HG02798 (cell line): ENCODE measurements at regions not wholly inside any gene's neighbourhood (a gene's known extent, or its start where the extent isn't known, plus 50 kb on each side); places are given as distances from the start of the nearest gene placed in this dataset.

Experiments used
- ATAC-seq: cut with Tn5 transposase; IDR thresholded peaks from one replicate; pipeline ENCODE4 v1.9.1; 2021; ENCODE audit warnings: mild to moderate bottlenecking; ENCODE audit not compliant: unreplicated experiment, poor library complexity

GRCh38 chr7:12741951-12742575, 54.6 kb downstream of the ARL4A start:
- ATAC-seq = no peak

- no peak for ATAC-seq
These were observed 58.8 kb downstream of the ARL4A start for GRCh38 chr7:12746211-12746610.

GRCh38 chr7:12747687-12748306, 60.4 kb downstream of the ARL4A start:
- ATAC-seq = no peak

DNA sequence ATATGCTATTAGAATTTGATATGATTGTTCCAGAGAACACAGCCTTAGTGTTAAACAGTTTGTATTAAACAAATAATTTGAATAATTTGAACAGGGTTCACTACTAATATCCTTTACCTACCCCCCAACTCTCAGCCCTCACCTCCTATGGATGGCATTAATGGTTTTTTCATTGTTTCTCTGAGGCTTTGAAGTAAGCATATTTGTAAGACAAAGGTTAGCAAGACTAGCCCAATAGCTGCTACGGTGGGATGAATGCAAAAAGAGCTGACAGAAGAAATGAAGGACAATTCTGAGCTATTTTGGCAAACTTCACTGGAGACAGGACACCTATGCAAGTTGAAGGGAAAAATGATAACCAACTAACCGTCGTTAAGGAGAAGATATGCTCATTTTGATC, 61.6 kb downstream of the ARL4A start:
- no peak for ATAC-seq

DNA sequence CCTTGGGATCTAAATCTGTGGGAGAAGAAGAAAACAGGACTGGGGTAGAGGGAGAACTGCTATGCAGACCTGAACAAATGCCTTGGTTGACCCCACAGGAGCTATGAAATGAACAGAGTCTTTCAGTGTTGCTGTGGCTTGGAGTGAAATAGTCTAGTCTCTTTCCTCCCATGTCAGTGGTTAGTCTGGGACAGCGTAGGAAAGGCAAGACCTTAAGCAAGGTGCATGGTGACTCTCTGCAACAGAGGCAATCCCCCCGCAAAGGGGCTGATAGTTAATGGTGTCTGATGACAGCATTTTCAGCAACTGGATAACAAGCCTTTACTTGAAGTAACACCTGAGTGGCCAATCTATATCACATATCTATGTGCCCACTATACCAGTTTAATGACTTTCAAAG, 62.3 kb downstream of the ARL4A start:
- no peak for ATAC-seq

GRCh38 chr7:12751764-12752163, 64.3 kb downstream of the ARL4A start:
- ATAC-seq = no peak

DNA sequence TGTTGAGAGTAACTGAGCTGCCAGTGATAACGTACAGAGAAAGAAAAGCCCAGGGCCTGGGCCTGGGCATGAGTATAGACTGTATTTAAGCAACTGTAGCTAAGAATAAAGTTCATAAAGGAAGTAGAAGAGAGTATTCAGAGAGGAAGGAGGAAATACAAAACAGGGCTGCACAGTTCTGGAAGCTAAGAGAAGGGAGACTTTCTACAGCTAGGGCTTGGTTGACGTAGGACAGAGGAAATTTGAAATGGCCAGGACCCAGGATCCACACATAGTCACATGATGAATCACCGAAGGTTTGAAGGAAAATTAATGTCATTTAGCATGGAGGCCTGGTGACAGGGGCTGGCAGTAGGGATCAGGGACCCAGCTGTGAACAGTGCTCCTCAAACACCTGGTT, 66.7 kb downstream of the ARL4A start:
- no peak for ATAC-seq

- no peak for ATAC-seq
These were observed 69.4 kb downstream of the ARL4A start for GRCh38 chr7:12756821-12757220.

GRCh38 chr7:12757443-12757842, 70.0 kb downstream of the ARL4A start:
- no peak for ATAC-seq

GRCh38 chr7:12759151-12759550, 71.7 kb downstream of the ARL4A start:
- ATAC-seq = no peak

- no peak for ATAC-seq
These were observed 73.7 kb downstream of the ARL4A start for GRCh38 chr7:12761111-12761510.

DNA sequence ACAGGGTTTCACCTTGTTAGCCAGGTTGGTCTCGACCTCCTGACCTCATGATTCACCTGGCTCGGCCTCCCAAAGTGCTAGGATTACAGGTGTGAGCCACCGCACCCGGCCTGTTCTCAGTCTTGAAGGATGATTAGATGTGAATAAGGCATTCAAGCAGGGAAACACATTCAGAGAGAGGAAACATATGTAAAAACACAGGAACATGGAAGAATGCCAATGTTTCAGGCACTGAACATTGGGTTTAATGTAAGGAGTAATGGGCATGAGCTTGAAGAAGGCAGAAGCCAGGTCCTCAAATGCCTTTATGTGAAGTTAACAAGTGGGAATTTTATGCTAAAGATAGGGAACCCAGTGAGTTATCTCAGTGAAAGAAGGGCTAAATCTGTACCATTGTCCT, 74.3 kb downstream of the ARL4A start:
- ATAC-seq = no peak

GRCh38 chr7:12764458-12764891, 77.0 kb downstream of the ARL4A start:
- no peak for ATAC-seq

GRCh38 chr7:12765431-12766100, 78.1 kb downstream of the ARL4A start:
- no peak for ATAC-seq

DNA sequence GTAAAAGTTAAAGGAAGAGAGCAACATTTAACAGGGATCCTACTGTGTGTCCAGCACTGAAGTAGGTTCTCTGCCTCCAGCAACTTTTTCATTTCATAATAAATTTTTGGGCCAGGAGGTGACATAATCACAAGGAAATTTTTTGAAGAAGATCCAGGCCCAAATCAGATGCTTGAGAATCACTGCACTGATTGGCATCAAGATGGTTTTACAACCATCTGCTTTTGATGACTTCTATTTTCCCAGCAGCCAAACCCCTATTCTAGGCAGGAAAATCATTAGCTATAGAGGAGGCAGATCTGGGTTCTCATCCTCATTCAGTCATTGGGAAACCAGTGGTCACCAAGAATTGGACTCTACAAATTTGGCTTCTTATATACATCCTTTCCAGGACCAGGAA, 79.0 kb downstream of the ARL4A start:
- no peak for ATAC-seq

- ATAC-seq = no peak
These were observed 81.5 kb downstream of the ARL4A start for GRCh38 chr7:12768948-12769347.

DNA sequence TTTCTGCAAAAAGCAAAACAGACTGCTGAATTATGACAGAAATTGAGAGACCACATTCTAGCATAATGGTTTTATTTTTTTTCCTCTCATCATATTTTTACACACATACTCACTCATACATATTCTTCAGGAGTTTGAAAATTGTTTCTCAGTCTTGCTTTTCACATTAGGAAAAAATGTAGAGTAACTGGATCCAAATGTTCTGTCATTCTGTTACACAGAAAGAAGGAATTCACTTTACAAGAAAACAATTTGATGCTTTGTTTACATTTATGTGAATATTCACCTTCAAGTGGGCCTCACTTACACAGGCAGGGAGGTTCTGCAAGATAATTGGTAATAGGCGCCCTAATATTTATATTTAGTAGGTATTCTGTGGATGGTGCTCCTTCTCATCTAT, 82.0 kb downstream of the ARL4A start:
- ATAC-seq = no peak

- no peak for ATAC-seq
These were observed 83.0 kb downstream of the ARL4A start for GRCh38 chr7:12770227-12770975.

DNA sequence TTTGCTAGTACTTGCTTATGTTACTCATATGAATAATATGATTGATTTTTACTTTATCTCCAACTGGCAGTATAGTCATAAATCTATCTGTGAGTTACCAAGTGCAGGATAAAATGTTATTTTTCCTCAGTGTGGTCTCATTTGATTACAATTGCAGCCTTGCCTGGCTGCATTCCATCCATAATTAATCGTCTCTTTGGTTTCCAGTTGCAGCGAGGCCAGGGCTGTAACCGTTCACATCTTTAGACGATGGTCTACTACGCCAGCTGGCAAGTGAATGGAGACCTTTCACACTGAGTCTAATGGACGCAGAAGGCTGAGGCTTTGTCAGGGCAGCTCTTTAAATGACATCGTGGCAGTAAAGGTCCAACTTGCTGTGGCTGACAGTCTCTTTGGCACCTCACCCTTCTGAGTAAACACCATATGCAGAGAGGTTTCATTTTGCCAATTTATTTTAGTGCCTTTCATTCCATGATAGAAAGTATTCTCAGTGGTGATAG, 84.0 kb downstream of the ARL4A start:
- ATAC-seq = no peak

- ATAC-seq = no peak
These were observed 85.3 kb downstream of the ARL4A start for GRCh38 chr7:12772768-12773167.

DNA sequence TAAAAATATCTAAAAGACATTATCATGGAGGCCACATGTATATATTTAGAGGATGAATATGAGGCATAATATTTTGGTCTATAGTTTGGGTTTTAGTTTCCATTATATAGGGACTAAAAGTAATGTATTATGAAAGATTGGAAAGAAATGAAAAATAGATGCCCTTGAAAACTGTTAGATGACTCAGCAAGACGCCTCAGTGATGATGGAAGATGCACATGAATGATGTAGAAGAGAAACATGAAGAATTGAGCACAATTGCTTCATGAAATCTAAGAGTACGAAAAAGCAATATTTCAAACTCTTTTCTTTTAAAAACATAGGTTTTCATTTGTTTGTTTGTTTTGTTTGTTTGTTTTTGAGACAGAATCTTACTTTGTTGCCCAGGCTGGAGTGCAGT, 89.8 kb downstream of the ARL4A start:
- ATAC-seq = no peak
